Panc1 (cell line): ENCODE measurements at regions not wholly inside any gene's neighbourhood (a gene's known extent, or its start where the extent isn't known, plus 50 kb on each side); places are given as distances from the start of the nearest gene placed in this dataset.

Experiments used
- CTCF ChIP-seq: fragments of 450-650 bp; IDR thresholded peaks from 2 replicates; pipeline ENCODE4 v1.5.1; 2017; ENCODE audit warnings: mild to moderate bottlenecking
- SIN3A ChIP-seq: IDR thresholded peaks from 2 replicates; pipeline ENCODE4 v1.6.1; 2012; ENCODE audit warnings: low read depth, mild to moderate bottlenecking, low read length, moderate library complexity, borderline replicate concordance; ENCODE audit not compliant: insufficient read depth
- TF ChIP-seq, protein P1 (sequence below), 2 experiments: IDR thresholded peaks; 2 replicates each; pipeline ENCODE4 v1.6.1; 2011 to 2012; ENCODE audit warnings: low read depth in 2 of 2, control low read depth in 1 of 2, low read length in 1 of 2, mild to moderate bottlenecking in 1 of 2, moderate library complexity in 1 of 2; ENCODE audit not compliant: insufficient read depth in 1 of 2

DNA sequence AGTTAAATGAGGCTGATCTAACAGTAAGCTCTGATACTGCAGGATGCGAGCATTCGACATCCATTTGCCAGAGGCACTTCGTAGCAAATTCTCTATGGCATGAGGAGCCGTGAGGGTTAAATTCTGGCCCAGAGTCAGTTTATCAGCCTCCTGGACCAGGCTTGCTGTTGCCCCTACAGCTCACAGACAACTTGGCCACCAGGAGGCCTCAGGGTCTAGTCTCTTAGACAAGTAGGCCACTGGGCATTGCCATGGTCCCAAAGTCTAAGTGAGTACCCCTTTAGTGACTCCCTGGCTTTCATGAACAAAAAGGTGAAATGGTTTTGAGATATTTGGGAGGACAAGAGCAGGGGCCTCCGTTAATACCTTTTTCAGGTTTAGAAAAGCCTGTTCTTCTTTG, 178.0 kb upstream of the MBL2 start:
- TF ChIP-seq, protein P1, sequence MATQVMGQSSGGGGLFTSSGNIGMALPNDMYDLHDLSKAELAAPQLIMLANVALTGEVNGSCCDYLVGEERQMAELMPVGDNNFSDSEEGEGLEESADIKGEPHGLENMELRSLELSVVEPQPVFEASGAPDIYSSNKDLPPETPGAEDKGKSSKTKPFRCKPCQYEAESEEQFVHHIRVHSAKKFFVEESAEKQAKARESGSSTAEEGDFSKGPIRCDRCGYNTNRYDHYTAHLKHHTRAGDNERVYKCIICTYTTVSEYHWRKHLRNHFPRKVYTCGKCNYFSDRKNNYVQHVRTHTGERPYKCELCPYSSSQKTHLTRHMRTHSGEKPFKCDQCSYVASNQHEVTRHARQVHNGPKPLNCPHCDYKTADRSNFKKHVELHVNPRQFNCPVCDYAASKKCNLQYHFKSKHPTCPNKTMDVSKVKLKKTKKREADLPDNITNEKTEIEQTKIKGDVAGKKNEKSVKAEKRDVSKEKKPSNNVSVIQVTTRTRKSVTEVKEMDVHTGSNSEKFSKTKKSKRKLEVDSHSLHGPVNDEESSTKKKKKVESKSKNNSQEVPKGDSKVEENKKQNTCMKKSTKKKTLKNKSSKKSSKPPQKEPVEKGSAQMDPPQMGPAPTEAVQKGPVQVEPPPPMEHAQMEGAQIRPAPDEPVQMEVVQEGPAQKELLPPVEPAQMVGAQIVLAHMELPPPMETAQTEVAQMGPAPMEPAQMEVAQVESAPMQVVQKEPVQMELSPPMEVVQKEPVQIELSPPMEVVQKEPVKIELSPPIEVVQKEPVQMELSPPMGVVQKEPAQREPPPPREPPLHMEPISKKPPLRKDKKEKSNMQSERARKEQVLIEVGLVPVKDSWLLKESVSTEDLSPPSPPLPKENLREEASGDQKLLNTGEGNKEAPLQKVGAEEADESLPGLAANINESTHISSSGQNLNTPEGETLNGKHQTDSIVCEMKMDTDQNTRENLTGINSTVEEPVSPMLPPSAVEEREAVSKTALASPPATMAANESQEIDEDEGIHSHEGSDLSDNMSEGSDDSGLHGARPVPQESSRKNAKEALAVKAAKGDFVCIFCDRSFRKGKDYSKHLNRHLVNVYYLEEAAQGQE (IDR thresholded peaks at IDR 0.05; ENCODE audit: insufficient read depth in 1 of 2, low read depth in 2 of 2, low read length in 1 of 2), result no peak
- no peak for TF ChIP-seq CTCF
- no peak for TF ChIP-seq SIN3A
